GM21423 (cell line): ENCODE measurements at regions not wholly inside any gene's neighbourhood (a gene's known extent, or its start where the extent isn't known, plus 50 kb on each side); places are given as distances from the start of the nearest gene placed in this dataset.

Source experiments
- ATAC-seq: cut with Tn5 transposase; IDR thresholded peaks from one replicate; pipeline ENCODE4 v1.9.1; 2021; ENCODE audit warnings: mild to moderate bottlenecking, moderate library complexity; ENCODE audit not compliant: unreplicated experiment

- ATAC-seq = no peak
These were observed 334.4 kb upstream of the SALL3 start for GRCh38 chr18:78645216-78645615.

- ATAC-seq = no peak
These were observed 332.6 kb upstream of the SALL3 start for GRCh38 chr18:78647018-78647417.

GRCh38 chr18:78649421-78649820 is 330.2 kb upstream of the SALL3 start:
- ATAC-seq = no peak

- ATAC-seq = no peak
These were observed 328.7 kb upstream of the SALL3 start for GRCh38 chr18:78650926-78651325.

- ATAC-seq = no peak
These were observed 327.5 kb upstream of the SALL3 start for GRCh38 chr18:78652001-78652545.

- ATAC-seq = no peak
These were observed 323.7 kb upstream of the SALL3 start for GRCh38 chr18:78655921-78656320.

GRCh38 chr18:78656346-78656925 is 323.2 kb upstream of the SALL3 start:
- ATAC-seq = no peak

- no peak for ATAC-seq
These were observed 321.1 kb upstream of the SALL3 start for GRCh38 chr18:78658531-78658930.

GRCh38 chr18:78659057-78659456 is 320.6 kb upstream of the SALL3 start:
- ATAC-seq = no peak

- ATAC-seq = no peak
These were observed 319.9 kb upstream of the SALL3 start for GRCh38 chr18:78659748-78660147.

GRCh38 chr18:78660311-78660710 is 319.3 kb upstream of the SALL3 start:
- no peak for ATAC-seq

GRCh38 chr18:78661316-78661715 is 318.3 kb upstream of the SALL3 start:
- no peak for ATAC-seq

GRCh38 chr18:78662879-78663278 is 316.7 kb upstream of the SALL3 start:
- no peak for ATAC-seq

GRCh38 chr18:78664048-78664447 is 315.6 kb upstream of the SALL3 start:
- ATAC-seq = no peak

- no peak for ATAC-seq
These were observed 314.8 kb upstream of the SALL3 start for GRCh38 chr18:78664848-78665247.

- ATAC-seq = no peak
These were observed 314.0 kb upstream of the SALL3 start for GRCh38 chr18:78665644-78666043.

GRCh38 chr18:78666666-78667335 is 312.8 kb upstream of the SALL3 start:
- ATAC-seq = no peak

- ATAC-seq = no peak
These were observed 308.7 kb upstream of the SALL3 start for GRCh38 chr18:78670778-78671391.

GRCh38 chr18:78671551-78671950 is 308.1 kb upstream of the SALL3 start:
- no peak for ATAC-seq

GRCh38 chr18:78672862-78673446 is 306.7 kb upstream of the SALL3 start:
- ATAC-seq = no peak

- no peak for ATAC-seq
These were observed 305.9 kb upstream of the SALL3 start for GRCh38 chr18:78673516-78674321.
